Gastrocnemius medialis (tissue), 4 donors: ENCODE measurements at regions not wholly inside any gene's neighbourhood (a gene's known extent, or its start where the extent isn't known, plus 50 kb on each side); places are given as distances from the start of the nearest gene placed in this dataset.

ENCODE experiments used
- ATAC-seq, 2 donors: fragments of 150-250 bp; one replicate each; pipeline ENCODE4 v1.9.1; 2016
- DNase-seq, 2 donors: peaks; one replicate each; pipeline ENCODE4 v3.0.0-alpha.2; 2019
- H3K27ac ChIP-seq, 4 donors: fragments of 200-600 bp; sonication (generic); 1 replicate in 1 of 4; 2 replicates in 3 of 4; pipeline ENCODE4 v1.5.1; 2016 to 2018; ENCODE audit warnings: mild to moderate bottlenecking in 2 of 4, moderate library complexity in 1 of 4
- H3K27me3 ChIP-seq, 3 donors: fragments of 200-600 bp; sonication (generic) in 2 of 3; 1 replicate in 1 of 3; 2 replicates in 2 of 3; pipeline versions ENCODE4 v1.5.1 to v1.6.0; 2016 to 2019; ENCODE audit warnings: mild to moderate bottlenecking in 1 of 3, moderate library complexity in 1 of 3
- H3K36me3 ChIP-seq, 2 donors: fragments of 200-600 bp; sonication (generic) in 1 of 2; one replicate each; pipeline ENCODE4 v1.5.1; 2017 to 2018
- H3K4me1 ChIP-seq, 2 donors: fragments of 200-600 bp; sonication (generic) in 1 of 2; one replicate each; pipeline ENCODE4 v1.5.1; 2016 to 2017; ENCODE audit warnings: mild to moderate bottlenecking in 2 of 2
- H3K4me3 ChIP-seq, 4 donors: fragments of 200-600 bp; sonication (generic) in 3 of 4; 1 replicate in 1 of 4; 2 replicates in 3 of 4; pipeline ENCODE4 v1.5.1; 2016 to 2019; ENCODE audit warnings: mild to moderate bottlenecking in 2 of 4
- H3K9me3 ChIP-seq, 3 donors: fragments of 200-600 bp; sonication (generic) in 2 of 3; 1 replicate in 1 of 3; 2 replicates in 2 of 3; pipeline ENCODE4 v1.5.1; 2016 to 2019
- POLR2A ChIP-seq, 2 donors: fragments of 450-650 bp; IDR thresholded peaks; one replicate each; pipeline ENCODE4 v1.6.1; 2017; ENCODE audit warnings: antibody characterized with exemption in 2 of 2, mild to moderate bottlenecking in 2 of 2, moderate library complexity in 2 of 2
- in situ Hi-C, 4 donors: fragments of 200-750 bp; cut with MboI; loops; one replicate each; pipeline versions ENCODE4 v1.15.0 to v1.8.0; 2017; ENCODE audit warnings: low sequenced_read_pairs in 4 of 4
- intact Hi-C: fragments of 100-400 bp; cut with DNase I; formaldehyde crosslinking; loops from one replicate; pipeline ENCODE4 v1.15.1; 2023; ENCODE audit warnings: low total_unique reads
- TF ChIP-seq, protein P1 (sequence below), 5 experiments: fragments of 450-650 bp in 3 of 5; fragments of 200-600 bp in 2 of 5; sonication (generic) in 2 of 5; IDR thresholded peaks in 4 of 5; conservative IDR thresholded peaks in 1 of 5; 1 replicate in 4 of 5; 2 replicates in 1 of 5; pipeline ENCODE4 v1.5.1; 2016 to 2019; ENCODE audit warnings: antibody characterized with exemption in 5 of 5, mild to moderate bottlenecking in 3 of 5, moderate library complexity in 3 of 5

DNA sequence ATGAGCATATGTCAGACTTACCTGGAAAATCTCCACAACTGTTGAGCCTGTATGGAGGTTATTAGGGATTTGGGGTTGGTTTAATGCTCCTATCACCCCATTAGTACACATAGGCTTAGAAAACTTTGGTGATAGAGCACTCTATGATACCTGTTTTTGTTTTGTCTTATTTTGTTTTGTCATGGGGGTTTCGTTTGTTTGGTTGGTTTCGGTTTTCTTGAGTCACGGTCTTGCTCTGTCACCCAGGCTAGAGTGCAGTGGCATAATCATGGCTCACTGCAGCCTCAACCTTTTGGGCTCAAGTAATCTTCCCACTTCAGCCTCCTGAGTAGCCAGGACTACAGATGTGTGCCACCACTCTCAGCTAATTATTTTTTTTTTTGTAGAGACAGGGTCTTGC, 70.0 kb downstream of the MZT1 start:
- ATAC-seq (no peak), DNase-seq (no peak)
- in situ Hi-C loops (no loop called here), intact Hi-C loops (no loop called here)
- Histone ChIP-seq H3K4me1 (no peaks in the 10 kb centered on the region), H3K36me3 (no peaks in the 10 kb centered on the region), H3K27ac (no peak overlapping the region), H3K27me3 (no peaks in the 10 kb centered on the region), H3K4me3 (no peak overlapping the region), H3K9me3 (no peaks in the 10 kb centered on the region)
- TF ChIP-seq, protein P1, sequence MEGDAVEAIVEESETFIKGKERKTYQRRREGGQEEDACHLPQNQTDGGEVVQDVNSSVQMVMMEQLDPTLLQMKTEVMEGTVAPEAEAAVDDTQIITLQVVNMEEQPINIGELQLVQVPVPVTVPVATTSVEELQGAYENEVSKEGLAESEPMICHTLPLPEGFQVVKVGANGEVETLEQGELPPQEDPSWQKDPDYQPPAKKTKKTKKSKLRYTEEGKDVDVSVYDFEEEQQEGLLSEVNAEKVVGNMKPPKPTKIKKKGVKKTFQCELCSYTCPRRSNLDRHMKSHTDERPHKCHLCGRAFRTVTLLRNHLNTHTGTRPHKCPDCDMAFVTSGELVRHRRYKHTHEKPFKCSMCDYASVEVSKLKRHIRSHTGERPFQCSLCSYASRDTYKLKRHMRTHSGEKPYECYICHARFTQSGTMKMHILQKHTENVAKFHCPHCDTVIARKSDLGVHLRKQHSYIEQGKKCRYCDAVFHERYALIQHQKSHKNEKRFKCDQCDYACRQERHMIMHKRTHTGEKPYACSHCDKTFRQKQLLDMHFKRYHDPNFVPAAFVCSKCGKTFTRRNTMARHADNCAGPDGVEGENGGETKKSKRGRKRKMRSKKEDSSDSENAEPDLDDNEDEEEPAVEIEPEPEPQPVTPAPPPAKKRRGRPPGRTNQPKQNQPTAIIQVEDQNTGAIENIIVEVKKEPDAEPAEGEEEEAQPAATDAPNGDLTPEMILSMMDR (IDR thresholded peaks at IDR 0.05 in 4 of 5, conservative IDR thresholded peaks at IDR 0.05 in 1 of 5), result no peak
- TF ChIP-seq POLR2A (IDR thresholded peaks at IDR 0.05), result no peak

DNA sequence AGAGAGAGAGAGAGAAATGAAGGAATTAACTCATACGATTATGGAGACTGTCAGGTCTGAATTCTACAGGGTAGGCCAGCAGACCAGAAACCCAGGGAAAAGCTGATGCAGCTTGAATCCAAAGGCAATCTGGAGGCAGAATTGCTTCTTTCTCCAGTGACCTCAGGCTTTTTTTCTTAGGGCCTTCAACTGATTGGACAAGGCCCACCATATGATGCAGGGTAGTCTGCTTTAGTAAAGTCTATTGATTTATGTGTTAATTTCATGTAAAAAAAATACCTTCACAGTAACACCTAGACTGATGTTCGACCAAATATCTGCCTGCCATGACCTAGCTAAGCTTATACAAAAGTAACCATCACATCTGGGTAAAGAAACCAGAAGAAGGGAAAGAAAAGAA, 71.1 kb downstream of the MZT1 start:
- H3K4me1 ChIP-seq, result no peaks in the 10 kb centered on the region
- ATAC-seq (no peak), DNase-seq (no peak)
- H3K9me3 ChIP-seq, result no peaks in the 10 kb centered on the region
- in situ Hi-C loops (no loop called here), intact Hi-C loops (no loop called here)
- H3K27ac ChIP-seq, result no peak overlapping the region
- H3K36me3 ChIP-seq, result no peaks in the 10 kb centered on the region
- no peaks in the 10 kb centered on the region for H3K27me3 ChIP-seq
- H3K4me3 ChIP-seq, result no peak overlapping the region
- TF ChIP-seq POLR2A (IDR thresholded peaks at IDR 0.05), result no peak

DNA sequence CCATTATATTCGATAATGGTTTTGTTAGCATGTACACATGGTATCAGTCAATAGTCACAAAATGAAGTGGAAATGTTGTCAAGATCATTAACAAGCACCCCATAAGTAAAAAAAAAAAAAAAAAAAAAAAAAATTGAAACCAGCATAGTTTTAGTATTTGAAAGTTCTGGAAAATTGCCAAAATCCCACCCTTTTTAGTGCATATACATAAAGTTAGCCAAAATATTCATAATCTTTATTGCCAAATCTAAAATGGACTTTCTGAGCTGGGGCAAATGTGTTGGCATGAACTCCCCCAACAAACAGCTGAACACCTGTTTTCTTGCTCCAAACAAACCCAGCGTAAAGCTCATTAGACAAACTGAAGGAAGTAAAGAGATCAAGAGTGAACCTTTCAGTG, 73.9 kb downstream of the MZT1 start:
- Histone ChIP-seq H3K27ac (no peak overlapping the region), H3K4me3 (no peak overlapping the region), H3K4me1 (no peaks in the 10 kb centered on the region), H3K27me3 (no peaks in the 10 kb centered on the region), H3K9me3 (no peaks in the 10 kb centered on the region), H3K36me3 (no peaks in the 10 kb centered on the region)
- intact Hi-C loops (no loop called here), in situ Hi-C loops (no loop called here)
- DNase-seq (no peak), ATAC-seq (no peak)
- TF ChIP-seq, protein P1 (IDR thresholded peaks at IDR 0.05 in 4 of 5, conservative IDR thresholded peaks at IDR 0.05 in 1 of 5), result no peak
- no peak for TF ChIP-seq POLR2A (IDR thresholded peaks at IDR 0.05)

DNA sequence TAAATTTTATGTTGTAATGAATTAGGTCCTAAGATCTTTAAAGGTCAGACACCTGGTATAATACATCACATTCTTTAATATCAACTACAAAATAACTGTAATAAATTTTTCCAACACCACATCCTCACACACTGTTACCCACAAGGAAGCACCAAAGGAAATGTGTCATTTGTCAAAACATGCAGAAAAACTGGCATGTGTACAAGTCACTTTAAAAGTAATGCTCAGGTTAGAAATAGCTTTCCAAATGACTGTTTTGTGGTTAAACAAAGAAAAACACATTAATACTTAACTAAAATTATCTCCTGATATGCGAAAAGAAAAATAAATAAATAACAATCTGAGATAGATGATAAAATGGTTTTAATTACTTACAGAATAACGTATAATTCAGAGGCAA, 74.7 kb downstream of the MZT1 start:
- H3K4me3 ChIP-seq, result no peak overlapping the region
- no peaks in the 10 kb centered on the region for H3K27me3 ChIP-seq
- intact Hi-C loops (no loop called here), in situ Hi-C loops (no loop called here)
- no peaks in the 10 kb centered on the region for H3K36me3 ChIP-seq
- TF ChIP-seq, protein P1 (IDR thresholded peaks at IDR 0.05 in 4 of 5, conservative IDR thresholded peaks at IDR 0.05 in 1 of 5), result no peak
- DNase-seq, result no peak
- H3K27ac ChIP-seq, result no peak overlapping the region
- ATAC-seq, result no peak
- no peaks in the 10 kb centered on the region for H3K4me1 ChIP-seq
- H3K9me3 ChIP-seq, result no peaks in the 10 kb centered on the region

DNA sequence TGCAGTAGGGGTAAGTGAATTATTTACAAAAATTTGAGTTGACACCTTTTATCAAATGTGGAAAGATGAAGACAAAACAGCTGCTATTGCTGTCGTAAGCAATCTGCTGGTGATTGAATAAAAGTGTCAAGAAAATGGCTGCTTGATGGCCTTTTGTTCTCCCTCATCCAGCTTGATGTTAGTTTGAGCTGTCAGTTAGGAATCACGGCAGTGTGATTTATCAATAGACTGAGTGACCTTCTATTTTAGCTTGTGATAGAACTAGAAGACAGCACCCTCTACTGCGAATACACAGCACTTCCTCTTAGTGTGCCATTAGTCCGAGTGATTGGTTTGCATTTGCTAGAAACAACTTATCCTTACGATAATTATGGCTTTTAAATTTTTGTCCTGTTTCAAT, 76.3 kb downstream of the MZT1 start:
- H3K27ac ChIP-seq, result no peak overlapping the region
- no peaks in the 10 kb centered on the region for H3K4me1 ChIP-seq
- ATAC-seq (no peak), DNase-seq (no peak)
- intact Hi-C loops, result no loop called here
- no peak overlapping the region for H3K4me3 ChIP-seq
- H3K27me3 ChIP-seq, result no peaks in the 10 kb centered on the region
- in situ Hi-C loops, result no loop called here
- TF ChIP-seq, protein P1 (IDR thresholded peaks at IDR 0.05 in 4 of 5, conservative IDR thresholded peaks at IDR 0.05 in 1 of 5), result no peak
- TF ChIP-seq POLR2A (IDR thresholded peaks at IDR 0.05), result no peak
- no peaks in the 10 kb centered on the region for H3K36me3 ChIP-seq
- no peaks in the 10 kb centered on the region for H3K9me3 ChIP-seq
